ENCODE measurements at regions not wholly inside any gene's neighbourhood (a gene's known extent, or its start where the extent isn't known, plus 50 kb on each side); places are given as distances from the start of the nearest gene placed in this dataset.

DNA sequence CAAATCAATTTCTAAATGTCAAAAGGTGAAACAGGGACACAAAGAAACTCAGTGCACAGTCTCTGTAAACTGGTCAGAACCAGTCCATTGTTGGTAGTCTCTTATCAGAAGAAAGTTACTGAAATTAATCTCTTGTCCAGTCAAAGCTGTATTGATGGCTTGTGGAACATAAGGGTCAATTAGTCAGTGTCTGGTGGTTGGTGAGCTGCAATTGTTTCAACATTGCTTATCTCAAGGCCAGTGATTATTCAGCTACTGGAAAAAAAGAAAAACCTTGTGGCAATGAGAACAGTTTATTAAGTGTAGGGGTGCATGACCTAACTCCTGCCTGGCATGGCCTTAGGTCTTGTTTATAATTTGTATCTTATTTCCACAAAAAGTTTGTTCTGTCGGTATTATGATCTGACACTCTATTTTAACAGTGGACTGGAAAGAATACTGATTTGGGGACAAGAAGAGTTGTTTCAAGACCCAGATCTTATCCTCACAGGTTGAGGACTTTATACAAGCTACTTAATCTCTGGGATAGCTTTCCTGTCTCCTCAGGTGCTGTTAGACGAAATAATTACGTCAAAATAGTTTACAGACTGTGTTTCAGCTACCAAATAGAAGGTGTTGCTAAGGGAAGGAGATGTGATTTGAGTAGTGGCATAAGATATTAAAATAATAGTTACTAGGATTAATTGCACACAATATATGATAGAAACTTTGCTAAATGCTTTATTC, 520.0 kb upstream of the IRAK1BP1 start:
- Histone ChIP-seq H3K27ac (ENCODE audit: poor library complexity, severe bottlenecking) (no peak overlapping the region), H3K36me3 (ENCODE audit: low read depth) (no peaks in the 10 kb centered on the region), H3K4me3 (ENCODE audit: severe bottlenecking) (no peak overlapping the region), H3K9me3 (ENCODE audit: severe bottlenecking) (no peaks in the 10 kb centered on the region), H3K4me1 (ENCODE audit: insufficient read depth, poor library complexity, severe bottlenecking) (no peaks in the 10 kb centered on the region), H3K27me3 (ENCODE audit: insufficient read depth, poor library complexity, severe bottlenecking) (no peaks in the 10 kb centered on the region)
- no peak for ATAC-seq (ENCODE audit: low read depth)
- no peak for DNase-seq (ENCODE audit: low spot score)
- TF ChIP-seq, protein P1, sequence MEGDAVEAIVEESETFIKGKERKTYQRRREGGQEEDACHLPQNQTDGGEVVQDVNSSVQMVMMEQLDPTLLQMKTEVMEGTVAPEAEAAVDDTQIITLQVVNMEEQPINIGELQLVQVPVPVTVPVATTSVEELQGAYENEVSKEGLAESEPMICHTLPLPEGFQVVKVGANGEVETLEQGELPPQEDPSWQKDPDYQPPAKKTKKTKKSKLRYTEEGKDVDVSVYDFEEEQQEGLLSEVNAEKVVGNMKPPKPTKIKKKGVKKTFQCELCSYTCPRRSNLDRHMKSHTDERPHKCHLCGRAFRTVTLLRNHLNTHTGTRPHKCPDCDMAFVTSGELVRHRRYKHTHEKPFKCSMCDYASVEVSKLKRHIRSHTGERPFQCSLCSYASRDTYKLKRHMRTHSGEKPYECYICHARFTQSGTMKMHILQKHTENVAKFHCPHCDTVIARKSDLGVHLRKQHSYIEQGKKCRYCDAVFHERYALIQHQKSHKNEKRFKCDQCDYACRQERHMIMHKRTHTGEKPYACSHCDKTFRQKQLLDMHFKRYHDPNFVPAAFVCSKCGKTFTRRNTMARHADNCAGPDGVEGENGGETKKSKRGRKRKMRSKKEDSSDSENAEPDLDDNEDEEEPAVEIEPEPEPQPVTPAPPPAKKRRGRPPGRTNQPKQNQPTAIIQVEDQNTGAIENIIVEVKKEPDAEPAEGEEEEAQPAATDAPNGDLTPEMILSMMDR (IDR thresholded peaks at IDR 0.05; ENCODE audit: poor library complexity, severe bottlenecking): no peak

- ATAC-seq (ENCODE audit: low read depth) (no peak), DNase-seq (ENCODE audit: low spot score) (no peak)
- H3K27ac ChIP-seq (ENCODE audit: poor library complexity, severe bottlenecking): no peak overlapping the region
- no peaks in the 10 kb centered on the region for H3K9me3 ChIP-seq (ENCODE audit: severe bottlenecking)
- no peak overlapping the region for H3K4me3 ChIP-seq (ENCODE audit: severe bottlenecking)
- no peaks in the 10 kb centered on the region for H3K36me3 ChIP-seq (ENCODE audit: low read depth)
- TF ChIP-seq, protein P1 (IDR thresholded peaks at IDR 0.05; ENCODE audit: poor library complexity, severe bottlenecking): no peak
- no peaks in the 10 kb centered on the region for H3K27me3 ChIP-seq (ENCODE audit: insufficient read depth, poor library complexity, severe bottlenecking)
- no peaks in the 10 kb centered on the region for H3K4me1 ChIP-seq (ENCODE audit: insufficient read depth, poor library complexity, severe bottlenecking)
Observed at GRCh38 chr6:78353040-78353439, 514.3 kb upstream of the IRAK1BP1 start.

GRCh38 chr6:78363688-78364087, 503.7 kb upstream of the IRAK1BP1 start:
- Histone ChIP-seq H3K27me3 (ENCODE audit: insufficient read depth, poor library complexity, severe bottlenecking) (no peaks in the 10 kb centered on the region), H3K4me1 (ENCODE audit: insufficient read depth, poor library complexity, severe bottlenecking) (no peaks in the 10 kb centered on the region), H3K4me3 (ENCODE audit: severe bottlenecking) (no peak overlapping the region), H3K36me3 (ENCODE audit: low read depth) (no peaks in the 10 kb centered on the region), H3K9me3 (ENCODE audit: severe bottlenecking) (no peaks in the 10 kb centered on the region), H3K27ac (ENCODE audit: poor library complexity, severe bottlenecking) (no peak overlapping the region)
- TF ChIP-seq, protein P1 (IDR thresholded peaks at IDR 0.05; ENCODE audit: poor library complexity, severe bottlenecking): no peak
- ATAC-seq (ENCODE audit: low read depth) (no peak), DNase-seq (ENCODE audit: low spot score) (no peak)

DNA sequence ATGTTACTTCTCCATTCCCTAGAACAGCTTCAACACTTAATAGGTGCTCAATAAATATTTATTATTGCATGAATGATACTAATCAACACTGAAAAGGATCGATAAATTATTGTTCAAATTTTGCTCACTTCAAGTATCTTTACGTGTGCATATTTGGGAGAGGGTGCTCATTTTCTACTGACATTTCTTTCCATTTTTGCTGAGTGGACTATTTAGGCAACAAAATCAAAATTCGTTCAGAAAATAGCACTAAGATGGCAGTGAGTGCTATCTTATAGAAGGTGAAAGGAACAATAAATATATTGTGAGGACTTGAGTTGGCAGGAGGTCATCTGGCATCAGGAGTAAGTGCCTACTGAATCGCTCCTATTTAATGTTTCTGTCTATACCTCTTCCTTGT, 501.9 kb upstream of the IRAK1BP1 start:
- H3K9me3 ChIP-seq (ENCODE audit: severe bottlenecking): no peaks in the 10 kb centered on the region
- DNase-seq (ENCODE audit: low spot score): no peak
- no peaks in the 10 kb centered on the region for H3K27me3 ChIP-seq (ENCODE audit: insufficient read depth, poor library complexity, severe bottlenecking)
- no peaks in the 10 kb centered on the region for H3K4me1 ChIP-seq (ENCODE audit: insufficient read depth, poor library complexity, severe bottlenecking)
- H3K4me3 ChIP-seq (ENCODE audit: severe bottlenecking): no peak overlapping the region
- H3K36me3 ChIP-seq (ENCODE audit: low read depth): no peaks in the 10 kb centered on the region
- TF ChIP-seq, protein P1 (IDR thresholded peaks at IDR 0.05; ENCODE audit: poor library complexity, severe bottlenecking): no peak
- H3K27ac ChIP-seq (ENCODE audit: poor library complexity, severe bottlenecking): no peak overlapping the region
- ATAC-seq (ENCODE audit: low read depth): no peak

- H3K9me3 ChIP-seq (ENCODE audit: severe bottlenecking): no peaks in the 10 kb centered on the region
Observed at GRCh38 chr6:78377056-78377455, 490.3 kb upstream of the IRAK1BP1 start.

More at GRCh38 chr6:78377056-78377455, 490.3 kb upstream of the IRAK1BP1 start:
- Histone ChIP-seq H3K4me1 (ENCODE audit: insufficient read depth, poor library complexity, severe bottlenecking) (no peaks in the 10 kb centered on the region), H3K27ac (ENCODE audit: poor library complexity, severe bottlenecking) (no peak overlapping the region), H3K36me3 (ENCODE audit: low read depth) (no peaks in the 10 kb centered on the region), H3K27me3 (ENCODE audit: insufficient read depth, poor library complexity, severe bottlenecking) (no peaks in the 10 kb centered on the region), H3K4me3 (ENCODE audit: severe bottlenecking) (no peak overlapping the region)
- no peak for DNase-seq (ENCODE audit: low spot score)
- ATAC-seq (ENCODE audit: low read depth): no peak
- TF ChIP-seq, protein P1 (IDR thresholded peaks at IDR 0.05; ENCODE audit: poor library complexity, severe bottlenecking): no peak

All from RWPE2 (cell line).